ENCODE measurements at regions not wholly inside any gene's neighbourhood (a gene's known extent, or its start where the extent isn't known, plus 50 kb on each side); places are given as distances from the start of the nearest gene placed in this dataset.
A peak's percentile ranks its signal among the peaks of the same experiment; 100 is the strongest.
"Not testable (repeated sequence)": the region's sequence is repeated elsewhere in the genome, so short reads cannot be mapped to it uniquely, and the experiment has no call there.

DNA sequence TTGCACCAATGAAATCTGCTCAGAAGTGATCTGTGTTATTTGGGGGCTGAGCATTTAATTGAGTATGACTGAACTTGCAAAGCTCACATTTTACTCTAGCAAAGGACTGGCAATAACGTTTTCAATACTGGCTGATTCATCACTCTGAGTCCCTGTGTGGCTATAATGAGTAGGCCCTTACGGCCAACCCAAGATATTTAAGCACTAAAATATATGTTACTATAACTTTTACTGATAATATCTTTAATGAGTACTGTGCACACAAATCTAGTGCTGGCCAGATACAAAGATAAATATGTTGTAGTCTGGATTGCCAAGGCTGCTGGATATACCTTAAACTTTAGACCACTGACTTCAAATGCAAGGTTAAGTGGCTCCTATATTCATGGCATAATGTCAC lies 436.4 kb upstream of the KCNMB2 start:
- no peak for DNase-seq (ENCODE audit: low read depth)
- TF ChIP-seq, protein P1, sequence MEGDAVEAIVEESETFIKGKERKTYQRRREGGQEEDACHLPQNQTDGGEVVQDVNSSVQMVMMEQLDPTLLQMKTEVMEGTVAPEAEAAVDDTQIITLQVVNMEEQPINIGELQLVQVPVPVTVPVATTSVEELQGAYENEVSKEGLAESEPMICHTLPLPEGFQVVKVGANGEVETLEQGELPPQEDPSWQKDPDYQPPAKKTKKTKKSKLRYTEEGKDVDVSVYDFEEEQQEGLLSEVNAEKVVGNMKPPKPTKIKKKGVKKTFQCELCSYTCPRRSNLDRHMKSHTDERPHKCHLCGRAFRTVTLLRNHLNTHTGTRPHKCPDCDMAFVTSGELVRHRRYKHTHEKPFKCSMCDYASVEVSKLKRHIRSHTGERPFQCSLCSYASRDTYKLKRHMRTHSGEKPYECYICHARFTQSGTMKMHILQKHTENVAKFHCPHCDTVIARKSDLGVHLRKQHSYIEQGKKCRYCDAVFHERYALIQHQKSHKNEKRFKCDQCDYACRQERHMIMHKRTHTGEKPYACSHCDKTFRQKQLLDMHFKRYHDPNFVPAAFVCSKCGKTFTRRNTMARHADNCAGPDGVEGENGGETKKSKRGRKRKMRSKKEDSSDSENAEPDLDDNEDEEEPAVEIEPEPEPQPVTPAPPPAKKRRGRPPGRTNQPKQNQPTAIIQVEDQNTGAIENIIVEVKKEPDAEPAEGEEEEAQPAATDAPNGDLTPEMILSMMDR (conservative IDR thresholded peaks at IDR 0.05; ENCODE audit: low read length), result no peak
- no peak overlapping the region for H3K4me3 ChIP-seq (ENCODE audit: low read length)

DNA sequence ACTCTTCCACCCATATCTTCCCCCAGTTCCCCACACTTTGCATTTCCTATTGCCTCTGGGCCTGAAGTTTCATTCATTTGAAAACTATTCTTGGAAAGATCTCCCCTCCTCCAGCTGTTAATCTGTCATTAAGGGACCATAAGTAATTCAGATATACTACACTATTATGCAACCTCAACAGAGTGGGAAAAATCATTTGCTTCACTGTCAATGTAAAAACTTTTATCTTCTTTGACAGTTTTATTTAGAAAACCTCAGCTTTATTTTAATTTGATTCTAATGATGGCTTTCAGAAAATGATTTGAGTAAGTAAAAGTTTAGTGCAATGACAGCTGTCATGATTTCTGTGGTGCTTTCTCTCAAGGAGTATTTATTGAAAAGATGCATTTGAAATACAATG lies 435.3 kb upstream of the KCNMB2 start:
- H3K4me3 ChIP-seq (ENCODE audit: low read length), result no peak overlapping the region
- TF ChIP-seq, protein P1 (conservative IDR thresholded peaks at IDR 0.05; ENCODE audit: low read length), result no peak
- peak; percentile 55 for DNase-seq (ENCODE audit: low read depth)

DNA sequence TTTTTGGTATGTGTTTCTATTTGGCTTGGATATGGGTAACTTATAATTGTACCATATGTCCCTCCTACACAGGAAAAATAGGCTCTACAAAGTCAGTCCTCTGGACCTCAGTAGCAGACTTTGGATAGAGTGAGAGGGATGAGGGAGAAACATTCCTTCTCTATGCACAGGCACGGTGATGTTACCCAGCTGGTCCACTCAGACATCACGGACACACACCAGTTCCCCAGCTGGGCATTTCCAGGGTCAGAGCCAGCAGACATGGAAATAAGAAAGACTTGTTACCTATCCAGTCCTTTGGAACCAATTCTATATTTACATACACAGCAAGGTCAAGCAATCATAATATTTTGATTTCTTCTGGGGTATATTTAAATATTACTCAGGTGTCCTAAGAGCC lies 433.1 kb upstream of the KCNMB2 start:
- DNase-seq (ENCODE audit: low read depth), result no peak
- H3K4me3 ChIP-seq (ENCODE audit: low read length), result no peak overlapping the region
- TF ChIP-seq, protein P1 (conservative IDR thresholded peaks at IDR 0.05; ENCODE audit: low read length), result no peak

DNA sequence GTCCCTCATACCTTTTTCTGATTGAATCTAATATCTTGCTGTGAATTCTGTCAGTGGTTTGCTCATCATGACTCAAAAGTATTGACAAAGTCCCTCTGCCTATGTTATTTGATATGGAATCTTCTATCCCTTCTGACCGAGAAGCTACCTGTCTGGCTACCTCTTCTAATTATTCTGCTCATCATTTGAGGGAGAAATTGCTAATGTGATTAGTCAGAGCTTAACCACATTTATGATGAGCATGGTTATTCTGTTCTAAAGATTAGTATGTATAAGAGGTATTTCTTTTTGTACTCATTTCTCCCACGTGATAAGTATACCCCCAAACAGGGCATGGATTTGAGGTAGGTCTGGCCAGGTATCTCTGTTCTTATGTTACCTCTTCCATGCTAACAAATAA lies 428.4 kb upstream of the KCNMB2 start:
- TF ChIP-seq, protein P1 (conservative IDR thresholded peaks at IDR 0.05; ENCODE audit: low read length), result no peak
- no peak overlapping the region for H3K4me3 ChIP-seq (ENCODE audit: low read length)
- no peak for DNase-seq (ENCODE audit: low read depth)

DNA sequence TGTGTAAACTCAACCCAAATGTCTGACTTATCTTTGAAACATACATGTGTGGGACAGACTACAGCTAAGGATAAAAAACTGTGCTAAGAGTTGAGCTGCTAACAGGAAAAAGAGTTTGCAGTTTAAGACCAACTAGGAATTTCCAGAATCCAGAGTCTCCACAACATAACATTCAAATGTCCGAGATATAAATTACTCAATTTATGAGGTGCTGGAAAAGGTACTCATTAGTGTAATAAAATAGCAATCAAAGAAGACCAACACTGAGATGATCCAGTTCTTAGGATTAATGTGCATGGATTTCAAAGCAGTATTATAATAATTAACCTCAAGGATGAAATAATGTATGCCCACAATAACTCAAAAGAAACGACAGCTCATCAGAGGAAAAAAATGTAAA lies 426.5 kb upstream of the KCNMB2 start:
- peak; percentile 30 for DNase-seq (ENCODE audit: low read depth)
- TF ChIP-seq, protein P1 (conservative IDR thresholded peaks at IDR 0.05; ENCODE audit: low read length), result no peak
- no peak overlapping the region for H3K4me3 ChIP-seq (ENCODE audit: low read length)

DNA sequence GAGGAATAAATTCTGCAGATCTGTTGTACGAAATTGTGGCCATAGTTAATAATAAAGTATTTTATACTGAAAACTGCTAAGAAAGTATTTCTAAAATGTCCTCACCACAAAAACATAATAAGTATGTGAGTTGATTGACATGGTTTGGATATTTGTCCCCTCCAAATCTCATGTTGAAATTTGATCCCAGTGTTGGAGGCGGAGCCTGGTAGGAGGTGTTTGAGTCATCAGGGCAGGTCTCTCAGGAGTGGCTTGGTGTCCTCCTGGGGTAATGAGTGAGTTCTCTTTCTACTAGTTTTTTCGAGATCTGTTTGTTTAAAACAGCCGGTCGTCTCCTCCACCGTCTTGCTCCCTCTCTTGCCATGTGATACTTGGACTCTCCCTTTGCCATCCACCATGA lies 424.1 kb upstream of the KCNMB2 start:
- no peak overlapping the region for H3K4me3 ChIP-seq (ENCODE audit: low read length)
- no peak for DNase-seq (ENCODE audit: low read depth)
- TF ChIP-seq, protein P1 (conservative IDR thresholded peaks at IDR 0.05; ENCODE audit: low read length), result no peak

DNA sequence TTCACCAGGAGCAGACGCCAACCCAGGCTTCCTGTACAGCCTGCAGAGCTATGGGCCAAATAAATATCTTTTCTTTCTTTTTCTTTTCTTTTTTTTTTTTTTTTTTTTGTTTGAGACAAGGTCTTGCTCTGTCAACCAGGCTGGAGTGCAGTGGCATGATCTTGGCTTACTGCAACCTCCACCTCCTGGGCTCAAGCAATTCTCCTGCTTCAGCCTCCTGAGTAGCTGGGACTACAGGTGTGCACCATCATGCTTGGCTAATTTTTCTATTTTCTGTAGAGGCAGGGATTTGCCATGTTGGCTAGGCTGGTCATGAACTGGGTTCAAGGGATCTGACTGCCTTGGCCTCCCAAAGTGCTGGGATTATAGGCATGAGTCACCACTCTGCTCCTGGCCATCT lies 423.7 kb upstream of the KCNMB2 start:
- not testable (repeated sequence) for H3K4me3 ChIP-seq (ENCODE audit: low read length); DNase-seq (ENCODE audit: low read depth)

DNA sequence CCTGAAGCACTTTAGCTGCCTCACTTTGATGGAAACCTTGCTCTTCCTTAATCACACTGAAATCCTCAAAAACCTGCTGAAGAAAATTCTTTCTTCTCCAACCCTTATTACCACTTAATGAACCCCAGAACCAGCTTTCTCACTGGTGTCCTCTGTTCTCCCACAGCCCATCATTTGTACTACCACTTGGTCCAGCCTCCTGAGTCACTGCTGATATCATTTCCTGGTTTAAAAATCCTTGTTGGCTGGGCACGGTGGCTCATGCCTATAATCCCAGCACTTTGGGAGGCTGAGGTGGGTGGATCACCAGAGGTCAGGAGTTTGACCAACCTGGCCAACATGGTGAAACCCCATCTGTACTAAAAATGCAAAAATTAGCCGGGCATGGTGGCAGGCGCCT lies 418.6 kb upstream of the KCNMB2 start:
- TF ChIP-seq, protein P1 (conservative IDR thresholded peaks at IDR 0.05; ENCODE audit: low read length), result no peak
- H3K4me3 ChIP-seq (ENCODE audit: low read length), result no peak overlapping the region
- DNase-seq (ENCODE audit: low read depth), result no peak

DNA sequence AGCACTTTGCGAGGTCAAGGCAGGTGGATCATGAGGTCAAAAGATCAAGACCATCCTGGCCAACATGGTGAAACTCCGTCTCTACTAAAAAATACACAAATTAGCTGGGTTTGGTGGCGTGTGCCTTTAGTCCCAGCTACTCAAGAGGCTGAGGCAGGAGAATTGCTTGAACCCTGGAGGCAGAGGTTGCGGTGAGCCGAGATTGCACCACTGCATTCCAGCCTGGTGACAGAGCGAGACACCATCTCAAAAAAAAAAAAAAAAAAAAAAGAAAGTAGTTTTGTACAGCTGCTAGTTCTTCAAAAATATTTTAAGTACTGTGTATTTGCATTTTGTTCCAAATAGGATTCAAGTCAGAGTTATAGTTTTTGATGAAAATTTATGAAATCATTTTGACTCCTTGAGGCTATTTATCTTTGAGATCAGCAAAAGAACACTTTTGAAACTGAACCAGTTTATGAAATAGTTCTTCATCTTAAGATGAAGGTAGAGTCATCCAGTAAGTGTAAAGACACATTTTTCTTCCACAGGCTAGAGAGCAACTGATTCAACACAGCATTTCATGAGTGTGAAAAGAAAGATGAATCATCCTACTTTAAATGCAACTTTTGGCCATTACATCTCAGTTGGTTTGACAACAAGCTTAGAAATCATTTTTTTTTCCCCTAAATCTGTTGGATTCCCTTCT lies 416.5 kb upstream of the KCNMB2 start:
- peak; percentile 89 for DNase-seq (ENCODE audit: low read depth)
- H3K4me3 ChIP-seq (ENCODE audit: low read length), result not testable (repeated sequence)

Measured in AG10803 (cell line).